SK-N-SH treated with all-trans-retinoic acid at 6 μM for 48 hours (cell line): ENCODE measurements at regions not wholly inside any gene's neighbourhood (a gene's known extent, or its start where the extent isn't known, plus 50 kb on each side); places are given as distances from the start of the nearest gene placed in this dataset.

Experiments
- ATAC-seq: fragments of 200-7000 bp; cut with Tn5 transposase; 3 replicates; pipeline ENCODE4 v1.9.1; 2020; ENCODE audit warnings: mild to moderate bottlenecking, moderate library complexity
- ARNTL ChIP-seq: fragments of 450-650 bp; formaldehyde crosslinking; IDR thresholded peaks from 2 replicates; pipeline ENCODE4 v1.5.0; 2020; ENCODE audit warnings: low read depth, mild to moderate bottlenecking, moderate library complexity, borderline replicate concordance
- BACH2 ChIP-seq: fragments of 250-450 bp; sonication (Bioruptor Pico); IDR thresholded peaks from 2 replicates; pipeline ENCODE4 v1.9.0; 2021; ENCODE audit warnings: mild to moderate bottlenecking, borderline replicate concordance
- CSDC2 ChIP-seq: fragments of 250-450 bp; sonication (Bioruptor Pico); IDR thresholded peaks from 2 replicates; pipeline ENCODE4 v1.5.0; 2020; ENCODE audit warnings: mild to moderate bottlenecking, moderate library complexity
- ESRRG ChIP-seq: fragments of 250-450 bp; sonication (Bioruptor Pico); IDR thresholded peaks from 2 replicates; pipeline ENCODE4 v1.6.1; 2021; ENCODE audit warnings: mild to moderate bottlenecking
- GLIS3 ChIP-seq: fragments of 250-450 bp; sonication (Bioruptor Pico); IDR thresholded peaks from 2 replicates; pipeline ENCODE4 v1.5.0; 2020; ENCODE audit warnings: mild to moderate bottlenecking, moderate library complexity
- ISL1 ChIP-seq: fragments of 250-450 bp; sonication (Bioruptor Pico); IDR thresholded peaks from 2 replicates; pipeline ENCODE4 v2.1.2; 2022; ENCODE audit warnings: mild to moderate bottlenecking, moderate library complexity
- OSR1 ChIP-seq: fragments of 250-450 bp; sonication (Bioruptor Pico); IDR thresholded peaks from 2 replicates; pipeline ENCODE4 v1.8.0; 2022; ENCODE audit warnings: moderate library complexity, mild to moderate bottlenecking, inconsistent platforms
- PPARA ChIP-seq: fragments of 250-450 bp; sonication (Bioruptor Pico); IDR thresholded peaks from 2 replicates; pipeline ENCODE4 v1.5.0; 2020; ENCODE audit warnings: mild to moderate bottlenecking, borderline replicate concordance
- RARB ChIP-seq: fragments of 250-450 bp; sonication (Bioruptor Pico); IDR thresholded peaks from 2 replicates; pipeline ENCODE4 v1.8.0; 2021; ENCODE audit warnings: mild to moderate bottlenecking, moderate library complexity
- SNAI2 ChIP-seq: fragments of 250-450 bp; sonication (Bioruptor Pico); IDR thresholded peaks from 2 replicates; pipeline ENCODE4 v1.5.0; 2020; ENCODE audit warnings: mild to moderate bottlenecking, moderate library complexity
- TCF4 ChIP-seq: fragments of 250-450 bp; sonication (Bioruptor Pico); IDR thresholded peaks from 2 replicates; pipeline ENCODE4 v1.8.0; 2021; ENCODE audit warnings: mild to moderate bottlenecking, moderate library complexity, borderline replicate concordance
- TOX ChIP-seq: fragments of 250-450 bp; sonication (Bioruptor Pico); IDR thresholded peaks from 2 replicates; pipeline ENCODE4 v1.8.0; 2021; ENCODE audit warnings: mild to moderate bottlenecking, moderate library complexity, borderline replicate concordance
- ZC3H10 ChIP-seq: fragments of 250-450 bp; sonication (Bioruptor Pico); IDR thresholded peaks from 2 replicates; pipeline ENCODE4 v1.5.1; 2021; ENCODE audit warnings: mild to moderate bottlenecking, moderate library complexity
- ZFP3 ChIP-seq: fragments of 250-450 bp; sonication (Bioruptor Pico); IDR thresholded peaks from 2 replicates; pipeline ENCODE4 v1.5.0; 2020; ENCODE audit warnings: mild to moderate bottlenecking, moderate library complexity
- ZNF70 ChIP-seq: fragments of 450-650 bp; formaldehyde crosslinking; IDR thresholded peaks from 2 replicates; pipeline ENCODE4 v1.5.0; 2020; ENCODE audit warnings: mild to moderate bottlenecking, moderate library complexity
- ZNF8 ChIP-seq: fragments of 450-650 bp; formaldehyde crosslinking; IDR thresholded peaks from 2 replicates; pipeline ENCODE4 v1.5.0; 2020; ENCODE audit warnings: mild to moderate bottlenecking, moderate library complexity
- TF ChIP-seq, protein P1 (sequence below): fragments of 250-450 bp; sonication (Bioruptor Pico); IDR thresholded peaks from 2 replicates; pipeline ENCODE4 v1.8.0; 2020; ENCODE audit warnings: mild to moderate bottlenecking, moderate library complexity, borderline replicate concordance
- TF ChIP-seq, protein P2 (sequence below): fragments of 250-450 bp; sonication (Bioruptor Pico); IDR thresholded peaks from 2 replicates; pipeline ENCODE4 v1.5.0; 2020; ENCODE audit warnings: mild to moderate bottlenecking, moderate library complexity
- TF ChIP-seq, protein P3 (sequence below): fragments of 250-450 bp; sonication (Bioruptor Pico); IDR thresholded peaks from 2 replicates; pipeline ENCODE4 v1.5.1; 2021; ENCODE audit warnings: mild to moderate bottlenecking, moderate library complexity
- TF ChIP-seq, protein P4 (sequence below): fragments of 250-450 bp; sonication (Bioruptor Pico); IDR thresholded peaks from 2 replicates; pipeline ENCODE4 v1.8.0; 2021; ENCODE audit warnings: low read depth, mild to moderate bottlenecking, moderate library complexity, borderline replicate concordance
- TF ChIP-seq, protein P5 (sequence below): fragments of 250-450 bp; sonication (Bioruptor Pico); IDR thresholded peaks from 2 replicates; pipeline ENCODE4 v1.5.1; 2020; ENCODE audit warnings: low read depth, mild to moderate bottlenecking, moderate library complexity

DNA sequence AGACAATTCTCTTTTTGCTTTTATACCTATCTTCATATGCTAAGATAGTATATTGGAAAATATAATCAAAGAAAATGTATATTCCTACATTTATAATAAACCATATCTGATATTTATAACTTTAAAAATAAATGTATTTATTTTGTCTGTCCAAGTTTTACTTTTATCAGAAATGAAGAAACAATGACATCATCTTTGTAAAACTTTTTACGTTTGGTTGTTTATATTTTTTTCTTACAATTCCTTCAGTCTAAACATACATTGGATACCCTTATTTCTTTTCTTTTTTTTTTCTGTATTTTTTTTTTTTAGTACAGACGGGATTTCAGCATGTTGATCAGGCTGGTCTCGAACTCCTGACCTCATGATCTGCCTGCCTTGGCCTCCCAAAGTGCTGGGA is 1577.0 kb upstream of the SLC39A10 start:
- TF ChIP-seq SNAI2 (CRISPR knock-in tag) (no peak), TCF4 (CRISPR knock-in tag) (no peak), ESRRG (CRISPR knock-in tag) (no peak), ZNF70 (CRISPR knock-in tag) (no peak), RARB (no peak), OSR1 (CRISPR knock-in tag) (no peak), ISL1 (CRISPR knock-in tag) (no peak), ZFP3 (CRISPR knock-in tag) (no peak), ZNF8 (CRISPR knock-in tag) (no peak), CSDC2 (CRISPR knock-in tag) (no peak), BACH2 (CRISPR knock-in tag) (no peak)
- TF ChIP-seq, protein P1, sequence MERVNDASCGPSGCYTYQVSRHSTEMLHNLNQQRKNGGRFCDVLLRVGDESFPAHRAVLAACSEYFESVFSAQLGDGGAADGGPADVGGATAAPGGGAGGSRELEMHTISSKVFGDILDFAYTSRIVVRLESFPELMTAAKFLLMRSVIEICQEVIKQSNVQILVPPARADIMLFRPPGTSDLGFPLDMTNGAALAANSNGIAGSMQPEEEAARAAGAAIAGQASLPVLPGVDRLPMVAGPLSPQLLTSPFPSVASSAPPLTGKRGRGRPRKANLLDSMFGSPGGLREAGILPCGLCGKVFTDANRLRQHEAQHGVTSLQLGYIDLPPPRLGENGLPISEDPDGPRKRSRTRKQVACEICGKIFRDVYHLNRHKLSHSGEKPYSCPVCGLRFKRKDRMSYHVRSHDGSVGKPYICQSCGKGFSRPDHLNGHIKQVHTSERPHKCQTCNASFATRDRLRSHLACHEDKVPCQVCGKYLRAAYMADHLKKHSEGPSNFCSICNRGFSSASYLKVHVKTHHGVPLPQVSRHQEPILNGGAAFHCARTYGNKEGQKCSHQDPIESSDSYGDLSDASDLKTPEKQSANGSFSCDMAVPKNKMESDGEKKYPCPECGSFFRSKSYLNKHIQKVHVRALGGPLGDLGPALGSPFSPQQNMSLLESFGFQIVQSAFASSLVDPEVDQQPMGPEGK (CRISPR knock-in tag), result no peak
- TF ChIP-seq, protein P2, sequence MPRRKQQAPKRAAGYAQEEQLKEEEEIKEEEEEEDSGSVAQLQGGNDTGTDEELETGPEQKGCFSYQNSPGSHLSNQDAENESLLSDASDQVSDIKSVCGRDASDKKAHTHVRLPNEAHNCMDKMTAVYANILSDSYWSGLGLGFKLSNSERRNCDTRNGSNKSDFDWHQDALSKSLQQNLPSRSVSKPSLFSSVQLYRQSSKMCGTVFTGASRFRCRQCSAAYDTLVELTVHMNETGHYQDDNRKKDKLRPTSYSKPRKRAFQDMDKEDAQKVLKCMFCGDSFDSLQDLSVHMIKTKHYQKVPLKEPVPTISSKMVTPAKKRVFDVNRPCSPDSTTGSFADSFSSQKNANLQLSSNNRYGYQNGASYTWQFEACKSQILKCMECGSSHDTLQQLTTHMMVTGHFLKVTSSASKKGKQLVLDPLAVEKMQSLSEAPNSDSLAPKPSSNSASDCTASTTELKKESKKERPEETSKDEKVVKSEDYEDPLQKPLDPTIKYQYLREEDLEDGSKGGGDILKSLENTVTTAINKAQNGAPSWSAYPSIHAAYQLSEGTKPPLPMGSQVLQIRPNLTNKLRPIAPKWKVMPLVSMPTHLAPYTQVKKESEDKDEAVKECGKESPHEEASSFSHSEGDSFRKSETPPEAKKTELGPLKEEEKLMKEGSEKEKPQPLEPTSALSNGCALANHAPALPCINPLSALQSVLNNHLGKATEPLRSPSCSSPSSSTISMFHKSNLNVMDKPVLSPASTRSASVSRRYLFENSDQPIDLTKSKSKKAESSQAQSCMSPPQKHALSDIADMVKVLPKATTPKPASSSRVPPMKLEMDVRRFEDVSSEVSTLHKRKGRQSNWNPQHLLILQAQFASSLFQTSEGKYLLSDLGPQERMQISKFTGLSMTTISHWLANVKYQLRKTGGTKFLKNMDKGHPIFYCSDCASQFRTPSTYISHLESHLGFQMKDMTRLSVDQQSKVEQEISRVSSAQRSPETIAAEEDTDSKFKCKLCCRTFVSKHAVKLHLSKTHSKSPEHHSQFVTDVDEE, result no peak
- TF ChIP-seq, protein P3, sequence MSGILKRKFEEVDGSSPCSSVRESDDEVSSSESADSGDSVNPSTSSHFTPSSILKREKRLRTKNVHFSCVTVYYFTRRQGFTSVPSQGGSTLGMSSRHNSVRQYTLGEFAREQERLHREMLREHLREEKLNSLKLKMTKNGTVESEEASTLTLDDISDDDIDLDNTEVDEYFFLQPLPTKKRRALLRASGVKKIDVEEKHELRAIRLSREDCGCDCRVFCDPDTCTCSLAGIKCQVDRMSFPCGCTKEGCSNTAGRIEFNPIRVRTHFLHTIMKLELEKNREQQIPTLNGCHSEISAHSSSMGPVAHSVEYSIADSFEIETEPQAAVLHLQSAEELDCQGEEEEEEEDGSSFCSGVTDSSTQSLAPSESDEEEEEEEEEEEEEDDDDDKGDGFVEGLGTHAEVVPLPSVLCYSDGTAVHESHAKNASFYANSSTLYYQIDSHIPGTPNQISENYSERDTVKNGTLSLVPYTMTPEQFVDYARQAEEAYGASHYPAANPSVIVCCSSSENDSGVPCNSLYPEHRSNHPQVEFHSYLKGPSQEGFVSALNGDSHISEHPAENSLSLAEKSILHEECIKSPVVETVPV (CRISPR knock-in tag), result no peak
- TF ChIP-seq, all 23 proteins: peak for 0
- ATAC-seq, result no peak

DNA sequence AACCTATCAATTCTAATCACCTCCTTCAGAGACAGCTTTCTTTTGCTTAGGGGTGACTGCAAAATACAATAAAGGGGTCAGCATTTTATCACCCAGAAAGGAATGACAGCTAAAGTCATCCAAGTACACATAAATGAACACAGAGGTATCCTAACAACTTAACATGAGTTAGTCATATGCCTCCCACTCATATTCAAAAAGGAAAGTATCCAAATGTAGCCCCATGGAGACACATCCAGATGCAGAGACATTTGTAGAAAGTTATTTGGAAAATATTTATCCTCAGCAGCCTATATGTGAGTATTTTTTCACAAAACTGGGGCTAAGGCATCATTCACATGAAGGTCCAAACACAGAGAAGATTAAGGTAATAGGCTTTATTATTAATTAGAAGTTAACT is 1579.7 kb upstream of the SLC39A10 start:
- TF ChIP-seq PPARA (CRISPR knock-in tag), result no peak
- ATAC-seq, result no peak

DNA sequence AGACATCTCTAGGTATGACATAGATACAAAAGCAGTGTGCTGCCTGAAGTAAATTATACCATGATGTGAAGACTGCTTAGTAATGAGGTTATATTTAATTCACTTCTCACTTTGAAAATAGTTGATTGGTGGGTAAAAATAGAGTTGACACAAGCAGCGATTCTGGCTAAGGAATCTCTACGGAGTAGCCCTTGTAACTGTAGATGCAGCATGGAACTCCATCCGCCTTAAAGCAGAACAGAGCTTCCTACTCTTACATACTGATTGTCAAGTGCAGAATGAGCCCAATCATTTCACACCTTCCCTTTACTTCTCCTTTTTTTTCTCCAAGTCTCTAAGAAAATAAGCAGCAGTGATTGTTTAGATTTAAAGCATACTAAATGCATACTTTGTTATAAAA is 1594.6 kb upstream of the SLC39A10 start:
- ATAC-seq, result no peak

More for the DNA sequence above, 1594.6 kb upstream of the SLC39A10 start:
- TF ChIP-seq TOX (CRISPR knock-in tag) (no peak), TCF4 (CRISPR knock-in tag) (no peak), ZC3H10 (CRISPR knock-in tag) (no peak), CSDC2 (CRISPR knock-in tag) (no peak), BACH2 (CRISPR knock-in tag) (no peak), ISL1 (CRISPR knock-in tag) (no peak), ZFP3 (CRISPR knock-in tag) (no peak), ZNF70 (CRISPR knock-in tag) (no peak), ZNF8 (CRISPR knock-in tag) (no peak), SNAI2 (CRISPR knock-in tag) (no peak), ARNTL (CRISPR knock-in tag) (no peak), OSR1 (CRISPR knock-in tag) (no peak), GLIS3 (CRISPR knock-in tag) (no peak)
- TF ChIP-seq, protein P4, sequence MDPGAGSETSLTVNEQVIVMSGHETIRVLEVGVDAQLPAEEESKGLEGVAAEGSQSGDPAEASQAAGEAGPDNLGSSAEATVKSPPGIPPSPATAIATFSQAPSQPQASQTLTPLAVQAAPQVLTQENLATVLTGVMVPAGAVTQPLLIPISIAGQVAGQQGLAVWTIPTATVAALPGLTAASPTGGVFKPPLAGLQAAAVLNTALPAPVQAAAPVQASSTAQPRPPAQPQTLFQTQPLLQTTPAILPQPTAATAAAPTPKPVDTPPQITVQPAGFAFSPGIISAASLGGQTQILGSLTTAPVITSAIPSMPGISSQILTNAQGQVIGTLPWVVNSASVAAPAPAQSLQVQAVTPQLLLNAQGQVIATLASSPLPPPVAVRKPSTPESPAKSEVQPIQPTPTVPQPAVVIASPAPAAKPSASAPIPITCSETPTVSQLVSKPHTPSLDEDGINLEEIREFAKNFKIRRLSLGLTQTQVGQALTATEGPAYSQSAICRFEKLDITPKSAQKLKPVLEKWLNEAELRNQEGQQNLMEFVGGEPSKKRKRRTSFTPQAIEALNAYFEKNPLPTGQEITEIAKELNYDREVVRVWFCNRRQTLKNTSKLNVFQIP (CRISPR knock-in tag), result no peak
- TF ChIP-seq, protein P5, sequence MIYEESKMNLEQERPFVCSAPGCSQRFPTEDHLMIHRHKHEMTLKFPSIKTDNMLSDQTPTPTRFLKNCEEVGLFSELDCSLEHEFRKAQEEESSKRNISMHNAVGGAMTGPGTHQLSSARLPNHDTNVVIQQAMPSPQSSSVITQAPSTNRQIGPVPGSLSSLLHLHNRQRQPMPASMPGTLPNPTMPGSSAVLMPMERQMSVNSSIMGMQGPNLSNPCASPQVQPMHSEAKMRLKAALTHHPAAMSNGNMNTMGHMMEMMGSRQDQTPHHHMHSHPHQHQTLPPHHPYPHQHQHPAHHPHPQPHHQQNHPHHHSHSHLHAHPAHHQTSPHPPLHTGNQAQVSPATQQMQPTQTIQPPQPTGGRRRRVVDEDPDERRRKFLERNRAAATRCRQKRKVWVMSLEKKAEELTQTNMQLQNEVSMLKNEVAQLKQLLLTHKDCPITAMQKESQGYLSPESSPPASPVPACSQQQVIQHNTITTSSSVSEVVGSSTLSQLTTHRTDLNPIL (CRISPR knock-in tag), result no peak
- TF ChIP-seq, protein P2, result no peak
- TF ChIP-seq, all 23 proteins: peak for 0
